WERI-Rb-1 (cell line): ENCODE measurements at regions not wholly inside any gene's neighbourhood (a gene's known extent, or its start where the extent isn't known, plus 50 kb on each side); places are given as distances from the start of the nearest gene placed in this dataset.

Experiments
- DNase-seq: peaks from one replicate; pipeline ENCODE4 v3.0.0-alpha.2; 2020
- H3K27ac ChIP-seq: fragments of 250-450 bp; sonication (Bioruptor Pico); 2 replicates; pipeline ENCODE4 v1.5.1; 2020; ENCODE audit warnings: mild to moderate bottlenecking, moderate library complexity
- H3K27me3 ChIP-seq: fragments of 250-450 bp; sonication (Bioruptor Pico); 2 replicates; pipeline ENCODE4 v1.5.1; 2021; ENCODE audit warnings: mild to moderate bottlenecking, low read depth, moderate library complexity; ENCODE audit not compliant: insufficient read depth, severe bottlenecking
- H3K36me3 ChIP-seq: fragments of 250-450 bp; sonication (Bioruptor Pico); 2 replicates; pipeline ENCODE4 v1.5.1; 2020; ENCODE audit warnings: mild to moderate bottlenecking, moderate library complexity
- H3K4me3 ChIP-seq: 2 replicates; pipeline ENCODE4 v1.5.1; 2011; ENCODE audit warnings: low read depth, mild to moderate bottlenecking, control low read depth, low read length
- H3K9me3 ChIP-seq: fragments of 250-450 bp; sonication (Bioruptor Pico); 2 replicates; pipeline ENCODE4 v1.5.1; 2021; ENCODE audit warnings: mild to moderate bottlenecking, moderate library complexity; ENCODE audit not compliant: severe bottlenecking
- TF ChIP-seq, protein P1 (sequence below): IDR thresholded peaks from 2 replicates; pipeline ENCODE4 v1.5.1; 2011; ENCODE audit warnings: low read depth, mild to moderate bottlenecking, control low read depth, inconsistent platforms, low read length

DNA sequence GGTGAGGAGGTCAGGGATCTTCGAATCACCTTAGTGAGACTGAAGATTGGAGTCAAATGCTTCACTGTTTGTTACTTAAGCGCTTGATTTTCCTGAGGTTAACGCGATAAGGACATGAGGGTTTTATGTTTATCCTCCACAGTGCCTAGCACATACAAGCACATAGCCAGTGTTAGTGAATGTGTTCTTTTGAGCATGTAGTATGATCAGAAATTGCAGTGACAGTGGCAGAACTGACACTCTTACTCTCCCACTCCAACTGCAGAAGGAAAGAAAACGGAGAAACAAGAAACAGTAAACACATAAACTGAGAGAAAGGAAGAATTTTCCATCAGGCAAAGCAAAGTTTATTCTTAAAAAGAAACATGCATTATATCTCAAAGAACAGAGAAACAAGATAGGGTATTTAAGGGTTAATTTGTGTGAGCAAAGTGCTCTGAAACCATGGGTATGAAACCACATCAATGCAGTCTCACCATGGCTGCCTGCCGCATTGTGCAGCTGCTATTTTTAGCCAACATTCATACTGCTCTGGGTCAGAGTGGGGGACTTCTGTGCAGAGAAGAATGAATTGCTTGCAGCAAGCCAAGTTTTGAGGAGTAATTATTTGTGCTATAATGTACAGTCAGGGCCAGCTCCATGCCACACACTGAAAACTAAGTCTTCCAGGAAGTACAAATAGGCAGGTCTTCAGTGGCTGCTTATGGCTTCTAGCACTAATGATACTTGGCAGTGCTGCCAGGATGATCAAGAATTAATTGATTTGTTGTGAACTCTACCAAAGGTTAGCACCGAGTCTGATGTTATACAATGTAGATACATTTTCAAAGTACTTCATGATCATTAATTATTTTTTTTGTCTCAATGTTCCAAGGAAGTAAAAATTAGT is 152.0 kb downstream of the MACC1 start:
- TF ChIP-seq, protein P1, sequence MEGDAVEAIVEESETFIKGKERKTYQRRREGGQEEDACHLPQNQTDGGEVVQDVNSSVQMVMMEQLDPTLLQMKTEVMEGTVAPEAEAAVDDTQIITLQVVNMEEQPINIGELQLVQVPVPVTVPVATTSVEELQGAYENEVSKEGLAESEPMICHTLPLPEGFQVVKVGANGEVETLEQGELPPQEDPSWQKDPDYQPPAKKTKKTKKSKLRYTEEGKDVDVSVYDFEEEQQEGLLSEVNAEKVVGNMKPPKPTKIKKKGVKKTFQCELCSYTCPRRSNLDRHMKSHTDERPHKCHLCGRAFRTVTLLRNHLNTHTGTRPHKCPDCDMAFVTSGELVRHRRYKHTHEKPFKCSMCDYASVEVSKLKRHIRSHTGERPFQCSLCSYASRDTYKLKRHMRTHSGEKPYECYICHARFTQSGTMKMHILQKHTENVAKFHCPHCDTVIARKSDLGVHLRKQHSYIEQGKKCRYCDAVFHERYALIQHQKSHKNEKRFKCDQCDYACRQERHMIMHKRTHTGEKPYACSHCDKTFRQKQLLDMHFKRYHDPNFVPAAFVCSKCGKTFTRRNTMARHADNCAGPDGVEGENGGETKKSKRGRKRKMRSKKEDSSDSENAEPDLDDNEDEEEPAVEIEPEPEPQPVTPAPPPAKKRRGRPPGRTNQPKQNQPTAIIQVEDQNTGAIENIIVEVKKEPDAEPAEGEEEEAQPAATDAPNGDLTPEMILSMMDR: no peak
- Histone ChIP-seq H3K27me3 (no peaks in the 10 kb centered on the region), H3K9me3 (peaks cover 6% of the 10 kb centered on the region), H3K4me3 (no peak overlapping the region), H3K27ac (no peak overlapping the region), H3K36me3 (no peaks in the 10 kb centered on the region)
- DNase-seq: no peak

DNA sequence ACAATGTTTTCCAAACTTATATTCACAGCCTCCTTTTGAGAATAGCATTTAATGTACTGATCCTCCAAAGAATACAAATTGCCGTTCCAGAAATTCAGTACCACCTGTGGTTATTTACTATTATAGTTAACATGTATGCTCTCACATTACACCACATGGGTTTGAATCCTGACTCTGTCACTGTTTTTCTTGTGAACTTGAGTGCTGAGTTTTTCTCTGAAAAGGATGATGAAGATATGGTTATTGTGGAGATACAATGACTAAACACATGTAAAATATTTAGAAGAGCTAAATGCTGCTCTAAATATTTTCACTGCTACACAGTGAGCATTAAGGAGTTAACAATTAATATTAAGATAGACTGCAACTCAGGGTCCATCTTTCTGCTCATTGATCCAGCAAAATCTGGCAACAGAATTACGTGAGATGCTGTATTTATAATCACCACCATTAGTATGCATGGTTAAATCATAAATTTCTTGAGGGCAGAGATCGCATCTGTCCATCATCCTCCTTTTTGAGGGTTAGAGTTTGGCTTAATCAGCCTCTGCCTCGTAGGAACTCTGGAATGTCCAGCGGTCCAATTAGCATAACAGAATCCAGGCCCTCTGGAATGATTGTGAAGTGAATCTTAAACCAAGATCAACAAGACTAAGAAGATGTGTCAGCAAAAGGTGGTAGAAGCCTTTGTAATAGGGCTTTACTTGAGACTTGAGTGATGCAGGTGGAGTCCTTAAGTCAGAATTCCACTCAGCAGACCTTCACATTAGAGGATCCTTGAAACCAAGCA is 152.8 kb downstream of the MACC1 start:
- Histone ChIP-seq H3K36me3 (no peaks in the 10 kb centered on the region), H3K27me3 (no peaks in the 10 kb centered on the region), H3K27ac (no peak overlapping the region), H3K9me3 (peaks cover 6% of the 10 kb centered on the region), H3K4me3 (no peak overlapping the region)
- DNase-seq: no peak
- TF ChIP-seq, protein P1: no peak

DNA sequence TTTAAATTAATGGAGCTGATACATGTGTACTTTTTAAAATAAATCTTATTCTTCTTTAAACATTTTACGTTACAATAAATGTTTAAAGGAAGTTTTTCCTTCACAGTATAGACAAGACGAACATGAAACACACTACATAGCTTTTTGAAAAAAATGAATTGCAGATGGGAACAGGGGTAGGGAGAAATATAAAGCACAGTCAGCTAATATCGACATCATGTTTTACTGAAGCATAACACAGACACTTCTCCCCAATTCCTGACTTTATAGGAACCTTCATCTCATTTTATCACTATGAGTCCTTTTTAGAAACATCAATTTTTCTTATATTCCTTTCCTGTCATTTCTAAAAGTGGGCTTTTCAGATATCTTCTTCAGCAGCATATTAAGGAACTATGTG is 153.5 kb downstream of the MACC1 start:
- TF ChIP-seq, protein P1: no peak
- Histone ChIP-seq H3K36me3 (no peaks in the 10 kb centered on the region), H3K9me3 (peaks cover 6% of the 10 kb centered on the region), H3K4me3 (no peak overlapping the region), H3K27ac (no peak overlapping the region), H3K27me3 (no peaks in the 10 kb centered on the region)
- no peak for DNase-seq

DNA sequence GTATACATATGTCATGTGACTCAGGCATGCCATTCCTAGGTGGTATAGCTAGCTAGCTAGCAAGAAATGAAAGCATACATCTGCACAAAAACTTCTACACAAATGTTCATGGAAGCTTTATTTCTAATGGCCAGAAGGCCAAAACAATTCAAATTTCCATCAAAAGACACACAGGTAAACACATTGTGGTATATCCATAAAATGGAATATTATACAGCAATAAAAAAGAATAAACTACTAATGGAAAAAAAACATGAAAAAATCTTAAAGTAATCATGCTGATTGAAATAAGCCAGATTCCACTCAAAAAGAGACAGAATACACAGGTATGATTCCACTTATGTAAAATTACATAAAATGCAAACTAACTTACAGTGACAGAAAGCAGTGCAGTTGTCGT is 154.3 kb downstream of the MACC1 start:
- Histone ChIP-seq H3K4me3 (no peak overlapping the region), H3K36me3 (no peaks in the 10 kb centered on the region), H3K9me3 (peaks cover 6% of the 10 kb centered on the region), H3K27ac (no peak overlapping the region), H3K27me3 (no peaks in the 10 kb centered on the region)
- DNase-seq: no peak
- TF ChIP-seq, protein P1: no peak

DNA sequence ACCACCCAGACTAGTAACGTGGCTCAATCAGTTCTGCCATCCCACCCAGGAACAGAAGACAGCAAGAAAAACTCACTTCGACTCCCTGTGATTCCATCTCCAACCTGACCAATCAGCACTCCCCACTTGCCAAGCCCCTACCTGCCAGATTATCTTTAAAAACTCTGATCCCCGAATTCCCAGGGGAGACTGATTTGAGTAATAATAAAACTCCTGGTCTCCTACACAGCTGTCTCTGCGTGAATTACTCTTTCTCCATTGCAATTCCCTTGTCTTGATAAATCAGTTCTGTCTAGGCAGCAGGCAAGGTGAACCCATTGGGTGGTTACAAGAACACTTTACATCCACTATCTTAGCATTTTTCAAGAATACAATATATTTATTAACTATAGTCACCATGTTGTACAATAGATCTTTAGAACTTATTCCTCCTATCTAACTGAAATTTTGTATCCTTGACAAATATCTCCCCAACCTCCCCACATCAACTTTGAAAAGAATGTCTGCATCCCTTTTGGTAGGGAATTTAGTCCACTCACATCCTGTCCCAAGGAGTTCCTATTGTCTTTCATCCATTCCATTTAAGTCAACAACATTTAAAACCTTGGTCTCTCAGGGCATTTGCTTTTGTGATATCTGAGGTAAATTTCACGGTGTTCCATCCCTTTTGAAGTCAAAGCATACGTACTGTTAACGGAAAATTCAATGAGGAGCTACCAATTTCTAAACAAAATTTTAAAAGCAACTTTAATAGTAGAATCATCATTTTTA is 163.7 kb downstream of the MACC1 start:
- Histone ChIP-seq H3K9me3 (no peaks in the 10 kb centered on the region), H3K4me3 (no peak overlapping the region), H3K36me3 (no peaks in the 10 kb centered on the region), H3K27ac (no peak overlapping the region), H3K27me3 (no peaks in the 10 kb centered on the region)
- TF ChIP-seq, protein P1: no peak
- DNase-seq: no peak
